ENCODE measurements at regions not wholly inside any gene's neighbourhood (a gene's known extent, or its start where the extent isn't known, plus 50 kb on each side); places are given as distances from the start of the nearest gene placed in this dataset.

DNA sequence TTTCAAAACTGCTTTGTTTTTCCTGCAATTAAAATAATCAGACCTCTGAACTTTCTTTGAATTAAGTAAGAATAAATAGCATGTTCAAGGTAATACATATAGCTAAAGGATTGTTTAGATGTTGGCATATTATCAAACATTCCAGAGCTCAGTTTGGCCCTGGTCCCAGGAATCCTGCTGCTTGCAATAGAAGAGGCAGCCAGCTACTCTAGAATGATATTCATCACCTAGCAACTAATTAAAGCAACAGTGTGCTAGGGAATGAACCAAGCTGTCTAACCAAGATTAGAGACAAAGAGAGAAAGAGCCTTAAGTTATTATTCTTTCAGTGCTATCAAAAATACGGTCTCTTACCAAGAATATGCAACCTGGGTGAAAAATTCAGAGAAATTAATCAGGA, 460.9 kb downstream of the GABRG1 start (continued):
- TF ChIP-seq, protein P1, sequence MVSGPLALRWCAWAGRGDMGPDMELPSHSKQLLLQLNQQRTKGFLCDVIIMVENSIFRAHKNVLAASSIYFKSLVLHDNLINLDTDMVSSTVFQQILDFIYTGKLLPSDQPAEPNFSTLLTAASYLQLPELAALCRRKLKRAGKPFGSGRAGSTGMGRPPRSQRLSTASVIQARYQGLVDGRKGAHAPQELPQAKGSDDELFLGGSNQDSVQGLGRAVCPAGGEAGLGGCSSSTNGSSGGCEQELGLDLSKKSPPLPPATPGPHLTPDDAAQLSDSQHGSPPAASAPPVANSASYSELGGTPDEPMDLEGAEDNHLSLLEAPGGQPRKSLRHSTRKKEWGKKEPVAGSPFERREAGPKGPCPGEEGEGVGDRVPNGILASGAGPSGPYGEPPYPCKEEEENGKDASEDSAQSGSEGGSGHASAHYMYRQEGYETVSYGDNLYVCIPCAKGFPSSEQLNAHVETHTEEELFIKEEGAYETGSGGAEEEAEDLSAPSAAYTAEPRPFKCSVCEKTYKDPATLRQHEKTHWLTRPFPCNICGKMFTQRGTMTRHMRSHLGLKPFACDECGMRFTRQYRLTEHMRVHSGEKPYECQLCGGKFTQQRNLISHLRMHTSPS (CRISPR knock-in tag; IDR thresholded peaks at IDR 0.05; ENCODE audit: low read depth), result no peak
- TF ChIP-seq ZNF280B (CRISPR knock-in tag; IDR thresholded peaks at IDR 0.05; ENCODE audit: borderline replicate concordance), result no peak
- TF ChIP-seq FOSL1 (CRISPR knock-in tag; IDR thresholded peaks at IDR 0.05; ENCODE audit: borderline replicate concordance), result no peak
- TF ChIP-seq NFE2L1 (CRISPR knock-in tag; IDR thresholded peaks at IDR 0.05; ENCODE audit: borderline replicate concordance), result no peak
- no peak for TF ChIP-seq TP53 (CRISPR knock-in tag; conservative IDR thresholded peaks at IDR 0.05)
- no peak for TF ChIP-seq HNF4G (IDR thresholded peaks at IDR 0.05; ENCODE audit: borderline replicate concordance, low read depth, low read length)
- TF ChIP-seq HNF4G (CRISPR knock-in tag; IDR thresholded peaks at IDR 0.05; ENCODE audit: borderline replicate concordance, low read depth), result no peak
- no peak for TF ChIP-seq AHR (CRISPR knock-in tag; IDR thresholded peaks at IDR 0.05)
- TF ChIP-seq KMT2B (CRISPR knock-in tag; IDR thresholded peaks at IDR 0.05), result no peak
- TF ChIP-seq SNAPC2 (CRISPR knock-in tag; IDR thresholded peaks at IDR 0.05), result no peak
- TF ChIP-seq, protein P2, sequence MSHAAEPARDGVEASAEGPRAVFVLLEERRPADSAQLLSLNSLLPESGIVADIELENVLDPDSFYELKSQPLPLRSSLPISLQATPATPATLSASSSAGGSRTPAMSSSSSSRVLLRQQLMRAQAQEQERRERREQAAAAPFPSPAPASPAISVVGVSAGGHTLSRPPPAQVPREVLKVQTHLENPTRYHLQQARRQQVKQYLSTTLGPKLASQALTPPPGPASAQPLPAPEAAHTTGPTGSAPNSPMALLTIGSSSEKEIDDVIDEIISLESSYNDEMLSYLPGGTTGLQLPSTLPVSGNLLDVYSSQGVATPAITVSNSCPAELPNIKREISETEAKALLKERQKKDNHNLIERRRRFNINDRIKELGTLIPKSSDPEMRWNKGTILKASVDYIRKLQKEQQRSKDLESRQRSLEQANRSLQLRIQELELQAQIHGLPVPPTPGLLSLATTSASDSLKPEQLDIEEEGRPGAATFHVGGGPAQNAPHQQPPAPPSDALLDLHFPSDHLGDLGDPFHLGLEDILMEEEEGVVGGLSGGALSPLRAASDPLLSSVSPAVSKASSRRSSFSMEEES (CRISPR knock-in tag; IDR thresholded peaks at IDR 0.05), result no peak
- no peak for TF ChIP-seq ARID2 (CRISPR knock-in tag; IDR thresholded peaks at IDR 0.05; ENCODE audit: borderline replicate concordance)
- TF ChIP-seq NR0B2 (CRISPR knock-in tag; IDR thresholded peaks at IDR 0.05), result no peak
- no peak for TF ChIP-seq ZNF431 (CRISPR knock-in tag; IDR thresholded peaks at IDR 0.05; ENCODE audit: borderline replicate concordance, low read depth)

Measured in HepG2 (cell line).